GM12873 (cell line): ENCODE measurements at regions not wholly inside any gene's neighbourhood (a gene's known extent, or its start where the extent isn't known, plus 50 kb on each side); places are given as distances from the start of the nearest gene placed in this dataset.

Experiments
- TF ChIP-seq, protein P1 (sequence below): IDR thresholded peaks from 2 replicates; pipeline ENCODE4 v1.5.1; 2012; ENCODE audit warnings: low read depth, mild to moderate bottlenecking, moderate library complexity, low read length, control low read depth; ENCODE audit not compliant: insufficient read depth; ENCODE audit errors: missing control alignments

DNA sequence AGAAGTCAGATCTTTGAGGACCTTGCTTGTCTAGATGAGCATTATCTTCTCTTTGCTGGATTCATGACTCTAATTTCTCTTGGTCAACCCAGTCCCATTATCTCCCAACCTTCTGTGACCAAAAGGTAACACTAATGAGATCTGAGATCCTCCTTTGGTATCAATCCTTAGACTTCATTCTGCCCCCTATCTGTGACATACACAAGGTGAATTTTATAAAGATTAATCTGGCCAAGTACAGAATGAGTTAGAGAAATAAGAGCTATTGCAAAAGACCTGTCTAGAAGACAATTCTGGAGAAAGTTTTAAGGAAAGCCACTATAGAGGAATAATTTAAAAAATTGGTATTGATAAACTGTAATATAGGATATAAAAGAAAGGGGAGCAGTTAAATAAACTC is 113.8 kb upstream of the KCNMB2 start:
- TF ChIP-seq, protein P1, sequence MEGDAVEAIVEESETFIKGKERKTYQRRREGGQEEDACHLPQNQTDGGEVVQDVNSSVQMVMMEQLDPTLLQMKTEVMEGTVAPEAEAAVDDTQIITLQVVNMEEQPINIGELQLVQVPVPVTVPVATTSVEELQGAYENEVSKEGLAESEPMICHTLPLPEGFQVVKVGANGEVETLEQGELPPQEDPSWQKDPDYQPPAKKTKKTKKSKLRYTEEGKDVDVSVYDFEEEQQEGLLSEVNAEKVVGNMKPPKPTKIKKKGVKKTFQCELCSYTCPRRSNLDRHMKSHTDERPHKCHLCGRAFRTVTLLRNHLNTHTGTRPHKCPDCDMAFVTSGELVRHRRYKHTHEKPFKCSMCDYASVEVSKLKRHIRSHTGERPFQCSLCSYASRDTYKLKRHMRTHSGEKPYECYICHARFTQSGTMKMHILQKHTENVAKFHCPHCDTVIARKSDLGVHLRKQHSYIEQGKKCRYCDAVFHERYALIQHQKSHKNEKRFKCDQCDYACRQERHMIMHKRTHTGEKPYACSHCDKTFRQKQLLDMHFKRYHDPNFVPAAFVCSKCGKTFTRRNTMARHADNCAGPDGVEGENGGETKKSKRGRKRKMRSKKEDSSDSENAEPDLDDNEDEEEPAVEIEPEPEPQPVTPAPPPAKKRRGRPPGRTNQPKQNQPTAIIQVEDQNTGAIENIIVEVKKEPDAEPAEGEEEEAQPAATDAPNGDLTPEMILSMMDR = no peak

DNA sequence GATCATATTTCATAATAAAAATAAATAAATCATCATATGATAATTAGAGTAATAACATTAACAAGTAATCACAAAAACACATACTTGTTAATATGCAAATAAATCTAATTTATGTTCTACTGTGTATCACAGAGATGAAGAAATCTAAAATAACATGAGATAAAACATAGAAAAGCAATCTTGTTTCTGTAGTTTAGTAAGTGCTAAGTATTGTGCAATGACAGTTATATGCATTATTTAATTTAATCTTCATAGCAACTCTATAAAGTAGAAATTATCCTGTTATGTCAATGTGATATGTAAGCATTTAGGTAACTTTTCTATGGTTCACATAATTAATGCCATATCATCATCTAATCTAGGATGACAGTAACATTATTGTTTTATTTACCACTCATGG is 108.2 kb upstream of the KCNMB2 start:
- TF ChIP-seq, protein P1 = no peak

DNA sequence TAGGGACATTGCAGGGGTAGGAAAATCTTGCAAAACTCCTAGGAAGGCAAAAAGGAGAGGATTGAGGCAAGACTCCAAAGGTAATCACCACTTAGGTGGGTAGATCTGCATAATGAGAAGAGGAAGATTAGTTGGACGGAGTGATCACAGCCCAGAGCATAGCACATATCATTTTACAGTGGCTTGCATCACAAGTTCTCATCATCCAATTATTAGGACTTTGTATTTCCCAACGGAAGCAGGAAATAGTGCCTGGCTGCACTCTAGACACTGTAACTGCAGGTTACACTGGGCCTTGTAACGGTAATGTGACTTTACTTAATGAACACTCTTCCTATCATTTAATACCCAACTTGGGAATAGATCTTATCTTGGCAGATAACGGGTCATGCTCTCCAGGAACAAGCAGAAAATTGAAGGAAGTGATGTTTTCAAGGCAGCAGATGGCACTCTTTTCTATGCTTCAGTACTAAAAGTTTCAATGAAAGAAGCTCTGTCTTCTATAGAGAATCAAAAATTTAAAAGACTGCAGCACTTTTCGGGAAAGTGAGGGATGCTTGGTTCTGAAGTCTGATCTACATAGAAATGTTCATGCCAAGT is 101.9 kb upstream of the KCNMB2 start:
- TF ChIP-seq, protein P1 = peak; percentile 39

DNA sequence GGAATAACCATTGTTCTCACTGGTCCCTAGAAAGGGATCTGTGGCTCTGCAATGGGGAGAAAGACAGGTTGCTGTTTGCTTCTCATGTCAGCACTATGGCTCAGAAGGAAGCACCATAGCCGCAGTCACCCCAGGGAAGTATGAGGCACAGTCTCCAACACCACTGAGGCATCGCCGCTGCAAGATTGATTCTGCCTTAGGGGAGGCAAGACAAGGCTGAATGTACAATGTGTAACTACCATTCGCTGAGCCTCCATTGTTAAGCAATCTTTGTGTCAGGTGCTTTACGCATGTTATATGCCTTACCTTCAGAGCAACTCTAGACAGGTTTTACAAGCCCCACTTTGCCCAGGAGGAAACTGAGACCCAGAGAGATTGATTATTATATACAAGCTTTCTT is 100.7 kb upstream of the KCNMB2 start:
- TF ChIP-seq, protein P1 = no peak

DNA sequence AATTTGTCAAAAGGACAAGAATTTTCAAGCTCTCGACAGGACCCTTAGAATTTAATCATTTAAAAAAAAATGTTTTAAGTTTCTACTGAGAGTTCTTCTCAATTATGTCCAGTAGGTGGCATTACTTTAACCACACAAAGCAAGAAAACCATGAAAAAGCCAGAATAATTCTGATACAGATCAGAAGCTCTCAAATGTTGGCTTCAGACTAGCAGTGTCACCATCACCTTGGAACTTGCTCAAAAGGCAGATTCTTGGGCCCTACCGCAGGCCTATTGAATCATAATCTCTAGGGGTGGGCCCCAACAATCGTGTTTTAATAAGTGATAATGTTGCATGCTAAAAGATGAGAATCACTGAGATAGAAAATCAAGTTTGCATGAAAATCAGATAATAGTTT is 99.5 kb upstream of the KCNMB2 start:
- TF ChIP-seq, protein P1 = peak; percentile 48

DNA sequence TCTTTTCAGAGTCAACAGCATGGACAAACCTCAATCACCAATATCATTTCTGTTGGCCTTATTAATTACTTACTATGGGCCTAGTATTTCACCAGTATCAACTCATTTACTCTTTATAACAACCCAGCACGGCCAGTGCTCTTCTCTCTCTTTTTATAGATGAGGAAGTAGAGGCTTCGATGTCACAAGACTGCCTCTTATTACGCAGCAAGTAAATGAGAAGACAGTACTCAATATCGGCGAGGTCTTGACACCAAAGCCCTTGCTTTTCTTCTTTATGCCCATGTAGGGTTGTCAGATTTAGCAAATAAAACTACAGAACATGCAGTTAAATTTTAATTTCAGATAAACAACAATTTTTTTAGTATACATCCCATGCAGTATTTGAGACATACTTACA is 99.0 kb upstream of the KCNMB2 start:
- TF ChIP-seq, protein P1 = no peak

DNA sequence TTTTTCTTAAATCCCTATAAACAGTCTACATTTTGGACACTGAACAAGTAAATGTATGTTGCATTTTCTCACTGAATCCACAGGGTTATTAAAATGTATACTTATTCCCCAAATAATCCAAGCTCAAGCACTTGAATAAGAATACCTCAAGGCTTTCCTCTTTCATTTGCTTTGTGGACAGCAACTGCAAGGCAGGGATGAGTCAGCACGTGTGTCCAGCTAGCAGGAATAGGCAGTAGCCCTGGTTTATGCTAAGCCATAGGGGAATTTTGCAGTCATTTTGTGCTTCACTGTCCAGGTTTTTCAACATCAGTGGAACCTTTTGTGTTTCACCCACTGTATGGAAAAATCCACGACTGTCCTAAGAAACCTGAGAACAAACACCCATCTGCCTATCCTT is 96.7 kb upstream of the KCNMB2 start:
- TF ChIP-seq, protein P1 = no peak

DNA sequence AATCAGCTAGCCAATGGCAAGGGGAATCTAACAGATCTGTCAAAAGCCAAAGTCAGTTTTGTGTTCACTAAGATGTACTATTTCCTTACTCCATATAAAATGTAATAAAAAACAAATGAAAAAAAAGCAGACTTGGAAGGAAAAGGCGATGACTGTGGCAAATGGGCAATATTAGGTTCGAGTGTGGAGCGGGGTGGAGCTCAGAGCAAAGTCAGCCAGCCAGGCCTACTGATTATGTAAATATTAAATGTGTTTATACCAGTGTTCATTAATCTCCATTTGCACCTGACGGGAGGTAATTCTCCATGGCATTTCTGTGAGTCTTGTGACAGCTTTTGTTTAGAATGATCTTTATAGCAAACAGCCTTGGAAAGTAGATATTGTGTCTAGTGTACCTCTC is 96.2 kb upstream of the KCNMB2 start:
- TF ChIP-seq, protein P1 = no peak
